IPS DF 6.9 (cell line): ENCODE measurements at regions not wholly inside any gene's neighbourhood (a gene's known extent, or its start where the extent isn't known, plus 50 kb on each side); places are given as distances from the start of the nearest gene placed in this dataset.
"Not testable (repeated sequence)": the region's sequence is repeated elsewhere in the genome, so short reads cannot be mapped to it uniquely, and the experiment has no call there.

Source experiments
- DNase-seq: peaks from one replicate; pipeline ENCODE4 v3.0.0-alpha.2; 2013; ENCODE audit warnings: low read depth, low spot score
- H3K27ac ChIP-seq: one replicate; pipeline ENCODE4 v1.5.1; 2013; ENCODE audit warnings: low read length, control low read depth
- H3K27me3 ChIP-seq: 2 replicates; pipeline ENCODE4 v1.6.1; 2013; ENCODE audit warnings: mild to moderate bottlenecking, low read length; ENCODE audit not compliant: control insufficient read depth, insufficient read depth
- H3K36me3 ChIP-seq: 2 replicates; pipeline ENCODE4 v1.6.1; 2013; ENCODE audit warnings: low read length; ENCODE audit not compliant: control insufficient read depth, insufficient read depth
- H3K4me1 ChIP-seq: 2 replicates; pipeline ENCODE4 v1.6.1; 2013; ENCODE audit warnings: low read length; ENCODE audit not compliant: control insufficient read depth, insufficient read depth
- H3K4me3 ChIP-seq: 2 replicates; pipeline ENCODE4 v1.5.1; 2013; ENCODE audit warnings: mild to moderate bottlenecking, low read length
- H3K9me3 ChIP-seq: 2 replicates; pipeline ENCODE4 v1.6.1; 2013; ENCODE audit warnings: low read length, inconsistent platforms; ENCODE audit not compliant: control insufficient read depth, insufficient read depth
- WGBS: extraction: QIAGEN DNeasy Blood & Tissue Kit; methylation state at CpG from one replicate; pipeline ENCODE4 v1.1.7; 2013; ENCODE audit warnings: mixed read lengths, missing lambda C conversion rate; ENCODE audit not compliant: insufficient read length, insufficient coverage; 5-methylcytosine and 5-hydroxymethylcytosine counted together

GRCh38 chr4:26204911-26205370 lies 115.9 kb upstream of the RBPJ start:
- no peaks in the 10 kb centered on the region for H3K27me3 ChIP-seq
- WGBS, result no CpG with 5 or more reads among the region's 7 CpGs

DNA sequence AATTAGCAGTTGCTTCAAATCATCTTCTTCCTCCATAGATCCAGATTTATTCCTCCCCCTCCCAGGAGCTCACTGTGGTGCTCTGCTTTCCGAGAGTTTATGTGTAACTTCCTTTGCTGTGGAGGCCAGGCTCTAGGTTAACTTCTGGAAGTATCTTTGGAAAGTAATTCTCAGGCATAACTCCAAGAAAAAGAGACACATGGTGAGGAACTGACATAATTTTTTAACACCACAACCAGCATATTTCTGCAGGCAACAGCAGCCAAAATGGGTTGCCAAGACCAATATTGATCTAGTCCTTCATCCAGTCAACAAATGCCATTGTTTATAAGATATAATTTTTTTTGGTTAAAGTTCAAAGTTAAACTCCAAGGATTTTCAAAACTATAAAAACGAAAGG lies 114.5 kb upstream of the RBPJ start:
- H3K4me3 ChIP-seq, result no peak overlapping the region

More at GRCh38 chr4:26204911-26205370, 115.9 kb upstream of the RBPJ start:
- H3K4me3 ChIP-seq, result no peak overlapping the region
- H3K36me3 ChIP-seq, result no peaks in the 10 kb centered on the region
- no peak overlapping the region for H3K27ac ChIP-seq
- peaks cover 3% of the 10 kb centered on the region for H3K4me1 ChIP-seq
- H3K9me3 ChIP-seq, result no peaks in the 10 kb centered on the region
- no peak for DNase-seq

GRCh38 chr4:26206999-26207398 lies 113.8 kb upstream of the RBPJ start:
- no peak for DNase-seq
- Histone ChIP-seq H3K4me1 (peaks cover 3% of the 10 kb centered on the region), H3K9me3 (no peaks in the 10 kb centered on the region), H3K4me3 (no peak overlapping the region), H3K36me3 (no peaks in the 10 kb centered on the region), H3K27ac (no peak overlapping the region), H3K27me3 (no peaks in the 10 kb centered on the region)
- WGBS, result no CpG with 5 or more reads among the region's 3 CpGs

More for the DNA sequence above, 114.5 kb upstream of the RBPJ start:
- no CpG with 5 or more reads among the region's 2 CpGs for WGBS
- H3K27me3 ChIP-seq, result no peaks in the 10 kb centered on the region
- no peaks in the 10 kb centered on the region for H3K36me3 ChIP-seq
- H3K4me1 ChIP-seq, result peaks cover 3% of the 10 kb centered on the region
- no peaks in the 10 kb centered on the region for H3K9me3 ChIP-seq
- no peak for DNase-seq
- H3K27ac ChIP-seq, result no peak overlapping the region

DNA sequence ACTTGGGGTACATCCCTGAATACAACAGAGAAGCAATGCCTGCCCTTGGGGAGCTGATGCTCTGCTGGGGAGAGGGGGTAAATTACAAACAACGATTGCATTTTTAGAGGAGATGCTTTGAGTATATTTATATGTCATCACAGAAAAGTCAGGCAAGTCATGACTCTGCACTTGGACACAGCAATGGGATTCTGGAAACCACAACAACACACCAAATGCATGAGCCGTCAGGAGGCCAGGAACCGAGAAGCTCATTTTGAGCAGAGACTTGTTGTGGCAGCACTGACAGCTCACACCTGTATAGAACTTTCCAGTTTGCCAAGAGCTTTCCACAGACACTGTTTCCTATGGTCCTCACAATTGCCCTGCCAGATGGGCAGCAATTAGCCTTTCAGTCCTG lies 113.2 kb upstream of the RBPJ start:
- H3K27ac ChIP-seq, result no peak overlapping the region
- no CpG with 5 or more reads among the region's 3 CpGs for WGBS
- no peak for DNase-seq
- H3K27me3 ChIP-seq, result no peaks in the 10 kb centered on the region
- H3K4me1 ChIP-seq, result peaks cover 3% of the 10 kb centered on the region
- no peak overlapping the region for H3K4me3 ChIP-seq
- no peaks in the 10 kb centered on the region for H3K9me3 ChIP-seq
- no peaks in the 10 kb centered on the region for H3K36me3 ChIP-seq

- Histone ChIP-seq H3K4me3 (no peak overlapping the region), H3K27ac (no peak overlapping the region), H3K27me3 (no peaks in the 10 kb centered on the region), H3K9me3 (no peaks in the 10 kb centered on the region), H3K4me1 (peaks cover 3% of the 10 kb centered on the region), H3K36me3 (no peaks in the 10 kb centered on the region)
- no CpG with 5 or more reads among the region's 2 CpGs for WGBS
- DNase-seq, result no peak
Observed at GRCh38 chr4:26208237-26208994, 112.4 kb upstream of the RBPJ start.

DNA sequence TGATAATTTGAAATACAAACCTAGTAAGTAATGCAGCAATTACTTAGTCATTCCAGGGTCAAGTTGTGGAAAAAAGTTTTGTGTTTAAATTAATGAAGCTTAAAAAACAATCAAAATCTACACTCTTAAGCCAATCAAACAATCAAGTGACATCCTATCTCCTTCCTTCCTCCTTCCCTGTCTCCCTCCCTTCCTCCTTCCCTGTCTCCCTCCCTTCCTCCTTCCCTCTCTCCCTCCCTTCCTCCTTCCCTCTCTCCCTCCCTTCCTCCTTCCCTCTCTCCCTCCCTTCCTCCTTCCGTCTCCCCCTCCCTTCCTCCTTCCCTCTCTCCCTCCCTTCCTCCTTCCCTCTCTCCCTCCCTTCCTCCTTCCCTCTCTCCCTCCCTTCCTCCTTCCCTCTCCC lies 111.4 kb upstream of the RBPJ start:
- not testable (repeated sequence) for H3K27ac ChIP-seq, H3K4me3 ChIP-seq, H3K27me3 ChIP-seq, DNase-seq, H3K36me3 ChIP-seq, H3K4me1 ChIP-seq, H3K9me3 ChIP-seq
- WGBS, result no CpG with 5 or more reads among the region's 1 CpG

GRCh38 chr4:26212528-26212927 lies 108.3 kb upstream of the RBPJ start:
- no peak for DNase-seq
- no CpG with 5 or more reads among the region's 2 CpGs for WGBS
- no peak overlapping the region for H3K27ac ChIP-seq
- H3K27me3 ChIP-seq, result no peaks in the 10 kb centered on the region
- no peak overlapping the region for H3K4me3 ChIP-seq
- H3K4me1 ChIP-seq, result no peaks in the 10 kb centered on the region
- no peaks in the 10 kb centered on the region for H3K9me3 ChIP-seq
- no peaks in the 10 kb centered on the region for H3K36me3 ChIP-seq

DNA sequence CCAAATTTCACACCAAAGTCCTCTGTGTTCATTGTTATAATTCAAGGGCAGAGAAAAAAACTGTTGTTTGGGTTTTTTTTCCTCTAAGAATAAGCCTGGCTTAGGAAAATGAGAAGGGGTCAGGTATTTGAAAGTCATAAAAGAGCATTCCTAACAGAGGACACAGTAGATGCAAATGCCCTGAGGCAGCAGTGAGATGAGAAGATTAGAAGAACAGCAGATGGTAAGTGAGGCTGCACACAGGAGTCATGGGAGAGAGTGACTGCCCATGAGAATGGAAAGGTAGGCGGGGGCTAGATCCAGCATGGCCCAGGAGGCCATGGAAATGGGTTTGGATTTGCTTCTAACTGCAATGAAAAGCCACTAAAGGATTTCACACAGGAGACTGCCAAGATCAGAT lies 107.5 kb upstream of the RBPJ start:
- no CpG with 5 or more reads among the region's 1 CpG for whole genome bisulfite sequencing
- no peak overlapping the region for H3K4me3 ChIP-seq

GRCh38 chr4:26214994-26215393 lies 105.8 kb upstream of the RBPJ start:
- H3K36me3 ChIP-seq, result no peaks in the 10 kb centered on the region
- no peak for DNase-seq
- H3K4me1 ChIP-seq, result 0 out of 2 replicates have a peak, but pooled peaks cover 3% of the 10 kb centered on the region
- H3K27ac ChIP-seq, result no peak overlapping the region
- no peak overlapping the region for H3K4me3 ChIP-seq
- H3K27me3 ChIP-seq, result no peaks in the 10 kb centered on the region
- H3K9me3 ChIP-seq, result no peaks in the 10 kb centered on the region

More for the DNA sequence above, 107.5 kb upstream of the RBPJ start:
- H3K9me3 ChIP-seq, result no peaks in the 10 kb centered on the region
- no peak for DNase-seq
- no peaks in the 10 kb centered on the region for H3K27me3 ChIP-seq
- no peaks in the 10 kb centered on the region for H3K36me3 ChIP-seq
- no peak overlapping the region for H3K27ac ChIP-seq
- H3K4me1 ChIP-seq, result 0 out of 2 replicates have a peak, but pooled peaks cover under 1% of the 10 kb centered on the region

GRCh38 chr4:26215725-26216124 lies 105.1 kb upstream of the RBPJ start:
- WGBS, result no CpG with 5 or more reads among the region's 7 CpGs
- Histone ChIP-seq H3K4me1 (0 out of 2 replicates have a peak, but pooled peaks cover 3% of the 10 kb centered on the region), H3K9me3 (no peaks in the 10 kb centered on the region), H3K4me3 (no peak overlapping the region), H3K36me3 (no peaks in the 10 kb centered on the region), H3K27ac (no peak overlapping the region), H3K27me3 (no peaks in the 10 kb centered on the region)
- no peak for DNase-seq

GRCh38 chr4:26217481-26217880 lies 103.3 kb upstream of the RBPJ start:
- no peaks in the 10 kb centered on the region for H3K9me3 ChIP-seq
- H3K4me1 ChIP-seq, result 0 out of 2 replicates have a peak, but pooled peaks cover 3% of the 10 kb centered on the region
- no CpG with 5 or more reads among the region's 6 CpGs for WGBS
- no peak overlapping the region for H3K27ac ChIP-seq
- no peak for DNase-seq
- H3K36me3 ChIP-seq, result no peaks in the 10 kb centered on the region
- H3K4me3 ChIP-seq, result no peak overlapping the region
- H3K27me3 ChIP-seq, result no peaks in the 10 kb centered on the region
